Endothelial cell of umbilical vein (primary cell): ENCODE measurements at regions not wholly inside any gene's neighbourhood (a gene's known extent, or its start where the extent isn't known, plus 50 kb on each side); places are given as distances from the start of the nearest gene placed in this dataset.

Experiments
- BruUV-seq: library from RNA; stranded (reverse); fragments of 400-500 nt; replicated peaks from 2 replicates; lab custom pipeline; 2021; lab: Mats Ljungman, UMichigan
- CTCF ChIA-PET: fragments of 300-600, 350-600 bp; sonication (Branson Sonifier 250); formaldehyde crosslinking; loops from one replicate; lab custom pipeline; 2021; ENCODE audit warnings: antibody characterized with exemption, inconsistent platforms; lab: Charles Lee
- POLR2A ChIA-PET: fragments of 300-600, 350-600 bp; sonication (Branson Sonifier 250); formaldehyde crosslinking; loops from one replicate; lab custom pipeline; 2021; ENCODE audit warnings: antibody characterized with exemption, inconsistent platforms; lab: Charles Lee
- DNase-seq: peaks from one replicate; pipeline ENCODE4 v3.0.0-alpha.2; 2011; ENCODE audit warnings: low read depth, low spot score
- FAIRE-seq: peaks from 2 replicates; lab custom pipeline; 2011; peaks lifted over from hg19 to GRCh38; lab: Jason Lieb, UNC
- H2AFZ ChIP-seq: 2 replicates; pipeline ENCODE4 v1.6.0; 2012; ENCODE audit warnings: low read depth, low read length, control low read depth, inconsistent platforms
- H3K27ac ChIP-seq: 2 replicates; pipeline ENCODE4 v1.5.1; 2011; ENCODE audit warnings: low read depth, mild to moderate bottlenecking, control low read depth, low read length, moderate library complexity; ENCODE audit not compliant: insufficient read depth
- H3K27me3 ChIP-seq, 2 experiments: 2 replicates each; pipeline versions ENCODE4 v1.6.0 to v1.6.1; 2011; ENCODE audit warnings: low read length in 2 of 2, mixed read lengths in 1 of 2; ENCODE audit not compliant: control insufficient read depth in 2 of 2, insufficient read depth in 2 of 2
- H3K36me3 ChIP-seq, 2 experiments: 2 replicates in 1 of 2; 3 replicates in 1 of 2; pipeline ENCODE4 v1.5.1; 2011; ENCODE audit warnings: low read length in 2 of 2, mild to moderate bottlenecking in 1 of 2, moderate library complexity in 1 of 2; ENCODE audit not compliant: control insufficient read depth in 2 of 2, insufficient read depth in 2 of 2; ENCODE audit errors: extremely low read depth in 1 of 2
- H3K4me1 ChIP-seq: 3 replicates; pipeline ENCODE4 v1.5.1; 2011; ENCODE audit warnings: mild to moderate bottlenecking, low read length; ENCODE audit not compliant: control insufficient read depth, insufficient read depth; ENCODE audit errors: extremely low read depth
- H3K4me2 ChIP-seq: 2 replicates; pipeline ENCODE4 v1.6.1; 2011; ENCODE audit warnings: low read length, control low read depth, mixed read lengths; ENCODE audit not compliant: insufficient read depth
- H3K4me3 ChIP-seq, 3 experiments: fragments of 200-600 bp in 1 of 3; sonication (generic), shearing (Covaris generic) in 1 of 3; replicated peaks in 1 of 3; 2 replicates each; pipeline ENCODE4 v1.5.1; 2011 to 2016; ENCODE audit warnings: control low read depth in 3 of 3, low read length in 3 of 3, mild to moderate bottlenecking in 2 of 3, inconsistent platforms in 1 of 3, low read depth in 1 of 3, moderate library complexity in 1 of 3; ENCODE audit not compliant: insufficient read depth in 1 of 3
- H3K79me2 ChIP-seq: 2 replicates; pipeline ENCODE4 v1.6.0; 2012; ENCODE audit warnings: low read length, inconsistent platforms; ENCODE audit not compliant: control insufficient read depth, insufficient read depth
- H3K9ac ChIP-seq: replicated peaks from 2 replicates; pipeline ENCODE3; 2011; ENCODE audit warnings: low read length, control low read depth; ENCODE audit not compliant: insufficient read depth; ENCODE audit errors: extremely low read depth
- H3K9me1 ChIP-seq: replicated peaks from 3 replicates; pipeline ENCODE4 v1.6.0; 2011; ENCODE audit warnings: mild to moderate bottlenecking, low read length; ENCODE audit not compliant: control insufficient read depth, insufficient read depth; ENCODE audit errors: extremely low read depth
- H3K9me3 ChIP-seq: replicated peaks from 2 replicates; pipeline ENCODE4 v1.5.1; 2012; ENCODE audit warnings: low read length, inconsistent platforms; ENCODE audit not compliant: control insufficient read depth, insufficient read depth
- H4K20me1 ChIP-seq: replicated peaks from 2 replicates; pipeline ENCODE3; 2011; ENCODE audit warnings: mild to moderate bottlenecking, low read length; ENCODE audit not compliant: control insufficient read depth, insufficient read depth; ENCODE audit errors: extremely low read depth
- CTCF ChIP-seq, 2 donors: IDR thresholded peaks; 1 replicate in 1 of 2; 2 replicates in 1 of 2; pipeline ENCODE4 v1.5.1; 2011; ENCODE audit warnings: low read length in 2 of 2, mild to moderate bottlenecking in 2 of 2, moderate library complexity in 2 of 2, control low read depth in 1 of 2, inconsistent platforms in 1 of 2, low read depth in 1 of 2; ENCODE audit not compliant: insufficient read depth in 1 of 2; ENCODE audit errors: extremely low read depth in 1 of 2
- EZH2 ChIP-seq: IDR thresholded peaks from 2 replicates; pipeline ENCODE4 v1.6.1; 2012; ENCODE audit warnings: borderline replicate concordance, low read depth, mild to moderate bottlenecking, moderate library complexity, low read length, inconsistent platforms; ENCODE audit not compliant: severe bottlenecking
- FOS ChIP-seq: IDR thresholded peaks from 2 replicates; pipeline ENCODE4 v1.6.1; 2011; ENCODE audit warnings: mild to moderate bottlenecking, low read length, moderate library complexity, borderline replicate concordance; ENCODE audit not compliant: insufficient read depth
- MYC ChIP-seq: IDR thresholded peaks from one replicate; pipeline ENCODE4 v1.6.1; 2011; ENCODE audit warnings: mild to moderate bottlenecking, low read depth, low read length
- POLR2A ChIP-seq: IDR thresholded peaks from 2 replicates; pipeline ENCODE4 v1.6.1; 2012; ENCODE audit warnings: low read depth, mild to moderate bottlenecking, control low read depth, low read length
- POLR2AphosphoS5 ChIP-seq: IDR thresholded peaks from 2 replicates; pipeline ENCODE4 v1.6.1; 2012; ENCODE audit warnings: low read depth, mild to moderate bottlenecking, control low read depth, low read length, moderate library complexity; ENCODE audit not compliant: insufficient read depth
- dilution Hi-C: fragments of 300-500 bp; cut with MboI; formaldehyde crosslinking; loops from one replicate; pipeline ENCODE4 v1.15.0; 2019; ENCODE audit warnings: low sequenced_read_pairs; ENCODE audit not compliant: extremely low pct_ligation_motif_present
- intact Hi-C: fragments of 100-400 bp; cut with micrococcal nuclease; formaldehyde crosslinking; loops from one replicate; pipeline ENCODE4 v1.10.0; 2022

DNA sequence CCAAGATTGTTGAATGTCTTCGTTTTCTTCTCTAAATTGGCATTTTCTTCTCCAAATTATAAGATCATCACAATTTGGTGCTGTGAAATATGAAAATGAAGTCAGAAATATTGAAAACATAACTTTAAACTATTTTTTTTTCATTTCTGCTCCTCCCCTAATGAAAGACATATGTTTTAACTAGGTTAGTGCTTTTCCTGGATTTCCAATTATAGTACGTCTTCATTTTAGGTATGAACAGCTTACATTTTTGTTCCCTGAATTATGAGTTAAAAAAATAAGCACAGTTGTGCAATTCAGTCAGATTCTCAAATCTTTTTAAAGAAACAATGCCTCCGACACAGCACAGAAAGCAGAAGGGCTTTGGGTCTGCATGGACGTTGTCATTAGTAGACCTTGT is 83.5 kb upstream of the CFAP20DC start:
- FAIRE-seq (no peak), DNase-seq (no peak)
- no peaks in the 10 kb centered on the region for H3K9me3 ChIP-seq
- no TSS peak for BruUV-seq
- H4K20me1 ChIP-seq = no peaks in the 10 kb centered on the region
- no peaks in the 10 kb centered on the region for H3K4me1 ChIP-seq
- no peak overlapping the region for H3K4me2 ChIP-seq
- dilution Hi-C loops = no loop called here
- no peaks in the 10 kb centered on the region for H3K36me3 ChIP-seq
- no peak overlapping the region for H2AFZ ChIP-seq
- ChIA-PET CTCF (no interaction called here), POLR2A (no interaction called here)
- H3K79me2 ChIP-seq = no peaks in the 10 kb centered on the region
- no peak for TF ChIP-seq POLR2AphosphoS5
- TF ChIP-seq CTCF (IDR thresholded peaks at IDR 0.05; ENCODE audit: extremely low read depth in 1 of 2, insufficient read depth in 1 of 2, low read depth in 1 of 2, low read length in 2 of 2) = no peak
- H3K4me3 ChIP-seq = no peak overlapping the region
- no peak overlapping the region for H3K27ac ChIP-seq
- no peak overlapping the region for H3K9ac ChIP-seq
- peaks cover 0 to 2% of the 10 kb centered on the region in 2 experiments for H3K27me3 ChIP-seq
- H3K9me1 ChIP-seq = no peaks in the 10 kb centered on the region
- intact Hi-C loops = no loop called here

DNA sequence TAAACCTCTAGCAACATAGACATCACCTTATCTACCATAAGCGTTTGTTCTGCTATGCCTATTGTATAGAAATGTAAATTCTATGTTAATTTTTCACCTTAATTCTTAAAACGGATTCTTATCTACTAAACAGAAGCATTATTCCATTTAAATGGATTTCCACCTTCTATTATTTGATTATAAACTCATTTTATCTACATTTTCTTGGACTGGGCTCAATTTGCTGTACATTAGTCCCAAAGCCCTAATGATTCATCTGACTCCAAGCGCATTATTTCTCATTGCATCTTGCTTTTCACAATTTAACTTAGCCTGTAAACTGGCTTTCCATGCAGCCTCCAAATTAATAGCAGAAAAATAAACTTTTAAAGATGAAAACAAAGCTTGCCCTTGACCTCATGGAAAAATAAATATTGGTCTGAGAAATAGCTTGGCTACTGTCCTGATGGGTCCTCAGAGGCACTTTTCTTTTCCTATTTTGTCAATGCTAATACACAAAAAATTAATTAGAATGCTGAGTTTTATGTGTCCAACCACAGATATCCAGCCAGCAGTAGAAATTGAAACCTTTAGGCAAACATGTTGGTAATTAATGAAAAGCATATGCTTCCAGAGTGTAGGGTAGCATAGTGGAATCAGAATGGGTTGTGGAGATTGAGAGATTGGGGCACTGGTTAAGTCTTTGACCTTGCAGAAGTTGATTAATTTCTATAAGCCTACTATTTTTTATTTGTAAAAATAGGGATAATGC is 81.4 kb upstream of the CFAP20DC start:
- TF ChIP-seq MYC (no peak), POLR2A (no peak), FOS (no peak), EZH2 (no peak)
- dilution Hi-C loops = no loop called here
- intact Hi-C loops = no loop called here
- no peaks in the 10 kb centered on the region for H3K9me1 ChIP-seq
- no peaks in the 10 kb centered on the region for H3K9me3 ChIP-seq
- no peaks in the 10 kb centered on the region for H4K20me1 ChIP-seq
- POLR2A ChIA-PET = no interaction called here
- H3K27ac ChIP-seq = no peak overlapping the region
- no peak overlapping the region for H2AFZ ChIP-seq
- CTCF ChIA-PET = interaction anchor here (1.0 kb wide), 1 partner anchor 137 kb away, joined by 3 read pairs; no protein-coding TSS in a partner anchor
- H3K36me3 ChIP-seq = no peaks in the 10 kb centered on the region
- no peak overlapping the region for H3K4me3 ChIP-seq
- FAIRE-seq = no peak
- H3K4me2 ChIP-seq = no peak overlapping the region
- no peaks in the 10 kb centered on the region for H3K4me1 ChIP-seq
- H3K79me2 ChIP-seq = no peaks in the 10 kb centered on the region
- peaks cover 0 to 2% of the 10 kb centered on the region in 2 experiments for H3K27me3 ChIP-seq
- no TSS peak for BruUV-seq
- DNase-seq = no peak
- H3K9ac ChIP-seq = no peak overlapping the region
